LNCaP clone FGC (cell line): ENCODE measurements at regions not wholly inside any gene's neighbourhood (a gene's known extent, or its start where the extent isn't known, plus 50 kb on each side); places are given as distances from the start of the nearest gene placed in this dataset.
A peak's percentile ranks its signal among the peaks of the same experiment; 100 is the strongest.
"Not testable (repeated sequence)": the region's sequence is repeated elsewhere in the genome, so short reads cannot be mapped to it uniquely, and the experiment has no call there.

Source experiments
- DNase-seq: peaks from one replicate; pipeline ENCODE4 v3.0.0-alpha.2; 2011; ENCODE audit warnings: low read depth
- H3K4me3 ChIP-seq: 2 replicates; pipeline ENCODE4 v1.5.1; 2011; ENCODE audit warnings: mild to moderate bottlenecking, low read depth, low read length, control low read depth
- CTCF ChIP-seq: IDR thresholded peaks from 2 replicates; pipeline ENCODE4 v1.5.1; 2012; ENCODE audit warnings: mild to moderate bottlenecking; ENCODE audit not compliant: control insufficient read depth, insufficient read depth; ENCODE audit errors: extremely low read depth

GRCh38 chr17:37859451-37859850, 64.8 kb upstream of the TBC1D3K start:
- no peak for DNase-seq
- H3K4me3 ChIP-seq: no peak overlapping the region
- TF ChIP-seq CTCF: no peak

- not testable (repeated sequence) for DNase-seq, H3K4me3 ChIP-seq
Observed at GRCh38 chr17:37858391-37858790, 65.8 kb upstream of the TBC1D3K start.

GRCh38 chr17:37856245-37856644, 68.0 kb upstream of the TBC1D3K start:
- DNase-seq: no peak
- no peak for TF ChIP-seq CTCF
- H3K4me3 ChIP-seq: no peak overlapping the region

- TF ChIP-seq CTCF: no peak
- no peak overlapping the region for H3K4me3 ChIP-seq
- no peak for DNase-seq
Observed at GRCh38 chr17:37849617-37849972, 74.6 kb upstream of the TBC1D3K start.

GRCh38 chr17:37848690-37849616, 75.3 kb upstream of the TBC1D3K start:
- H3K4me3 ChIP-seq: no peak overlapping the region
- DNase-seq: peak; percentile 13
- TF ChIP-seq CTCF: no peak

GRCh38 chr17:37847811-37848331, 76.3 kb upstream of the TBC1D3K start:
- TF ChIP-seq CTCF: no peak
- H3K4me3 ChIP-seq: no peak overlapping the region
- DNase-seq: no peak

- H3K4me3 ChIP-seq: no peak overlapping the region
- no peak for DNase-seq
- no peak for TF ChIP-seq CTCF
Observed at GRCh38 chr17:37847102-37847501, 77.1 kb upstream of the TBC1D3K start.
